ENCODE measurements at regions not wholly inside any gene's neighbourhood (a gene's known extent, or its start where the extent isn't known, plus 50 kb on each side); places are given as distances from the start of the nearest gene placed in this dataset.

DNA sequence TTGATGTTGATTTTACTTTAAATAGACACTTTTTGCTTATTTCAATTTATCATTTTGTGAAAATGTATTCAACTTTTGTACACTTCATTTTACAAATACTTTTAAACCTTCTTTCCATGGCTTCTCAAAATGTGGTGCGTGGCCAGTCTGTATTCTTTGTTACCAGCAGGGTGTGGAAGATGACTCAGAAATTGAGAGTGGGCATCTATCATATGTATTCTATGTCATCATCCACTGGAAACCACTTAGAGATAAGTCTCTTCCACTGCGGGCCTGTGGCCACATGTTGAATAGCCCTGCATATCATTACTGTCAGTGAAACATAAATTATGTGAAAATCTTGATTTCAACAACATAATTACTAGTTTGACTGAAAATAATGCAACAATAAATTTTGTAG is 52.6 kb upstream of the MC3R start:
- Histone ChIP-seq H3K36me3 (no peaks in the 10 kb centered on the region), H3K4me1 (no peaks in the 10 kb centered on the region), H3K27me3 (no peaks in the 10 kb centered on the region), H3K27ac (no peak overlapping the region), H3K4me3 (no peak overlapping the region), H3K9me3 (peaks cover 5 to 12% of the 10 kb centered on the region in 2 donors)
- no peak for TF ChIP-seq CTCF (IDR thresholded peaks at IDR 0.05)
- TF ChIP-seq POLR2AphosphoS5 (IDR thresholded peaks at IDR 0.05): no peak
- TF ChIP-seq POLR2A (IDR thresholded peaks at IDR 0.05): no peak
- no peak for TF ChIP-seq EP300 (IDR thresholded peaks at IDR 0.05; ENCODE audit: low read depth)
- in situ Hi-C loops (cut with MboI; ENCODE audit: low pct_ligation_motif_present in 1 of 4, low pct_unique_long_range_greater_than_20kb in 1 of 4, low sequenced_read_pairs in 3 of 4): loop anchor here in 1 of 4 donors (25.0 kb wide), 1 partner anchor 91 kb away; no protein-coding TSS in a partner anchor
- intact Hi-C loops (cut with DNase I; ENCODE audit: low total_unique reads): no loop called here
- WGBS, 2 donors (ENCODE audit: low coverage in 1 of 2): 70 to 100% methylated on average over 1 to 2 of the region's 2 CpGs
- DNase-seq: no peak

All from transverse colon (tissue), 4 donors.